AG09319 (cell line): ENCODE measurements at regions not wholly inside any gene's neighbourhood (a gene's known extent, or its start where the extent isn't known, plus 50 kb on each side); places are given as distances from the start of the nearest gene placed in this dataset.

Experiments used
- DNase-seq: peaks from one replicate; pipeline ENCODE4 v3.0.0-alpha.2; 2010; ENCODE audit warnings: low read depth; ENCODE audit errors: extremely low read depth
- TF ChIP-seq, protein P1 (sequence below): IDR thresholded peaks from 2 replicates; pipeline ENCODE4 v1.5.1; 2011; ENCODE audit warnings: low read depth, mild to moderate bottlenecking, inconsistent platforms, low read length, moderate library complexity

GRCh38 chr1:29785554-29785953 is 549.2 kb downstream of the PTPRU start:
- no peak for DNase-seq
- TF ChIP-seq, protein P1, sequence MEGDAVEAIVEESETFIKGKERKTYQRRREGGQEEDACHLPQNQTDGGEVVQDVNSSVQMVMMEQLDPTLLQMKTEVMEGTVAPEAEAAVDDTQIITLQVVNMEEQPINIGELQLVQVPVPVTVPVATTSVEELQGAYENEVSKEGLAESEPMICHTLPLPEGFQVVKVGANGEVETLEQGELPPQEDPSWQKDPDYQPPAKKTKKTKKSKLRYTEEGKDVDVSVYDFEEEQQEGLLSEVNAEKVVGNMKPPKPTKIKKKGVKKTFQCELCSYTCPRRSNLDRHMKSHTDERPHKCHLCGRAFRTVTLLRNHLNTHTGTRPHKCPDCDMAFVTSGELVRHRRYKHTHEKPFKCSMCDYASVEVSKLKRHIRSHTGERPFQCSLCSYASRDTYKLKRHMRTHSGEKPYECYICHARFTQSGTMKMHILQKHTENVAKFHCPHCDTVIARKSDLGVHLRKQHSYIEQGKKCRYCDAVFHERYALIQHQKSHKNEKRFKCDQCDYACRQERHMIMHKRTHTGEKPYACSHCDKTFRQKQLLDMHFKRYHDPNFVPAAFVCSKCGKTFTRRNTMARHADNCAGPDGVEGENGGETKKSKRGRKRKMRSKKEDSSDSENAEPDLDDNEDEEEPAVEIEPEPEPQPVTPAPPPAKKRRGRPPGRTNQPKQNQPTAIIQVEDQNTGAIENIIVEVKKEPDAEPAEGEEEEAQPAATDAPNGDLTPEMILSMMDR, result no peak

DNA sequence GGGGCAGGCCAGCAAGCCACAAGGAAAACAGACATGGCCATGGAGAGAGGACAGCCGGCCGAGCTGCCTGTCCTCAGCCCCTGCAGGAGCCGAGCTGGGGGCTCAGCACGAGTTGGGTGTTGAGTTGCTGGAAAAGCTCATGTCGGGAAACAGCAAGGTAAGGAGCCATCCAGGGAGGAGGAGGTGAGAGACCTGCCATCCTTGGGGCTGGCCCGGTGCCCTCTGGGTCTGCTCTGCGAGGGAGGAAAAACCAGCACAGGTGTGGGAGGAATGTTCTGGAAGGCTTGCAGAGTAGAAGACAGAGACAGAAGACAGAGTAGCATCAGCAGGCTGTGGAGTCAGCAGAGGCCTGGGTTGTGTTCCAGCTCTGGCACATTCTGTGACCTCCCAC is 548.8 kb downstream of the PTPRU start:
- TF ChIP-seq, protein P1, result no peak
- no peak for DNase-seq

DNA sequence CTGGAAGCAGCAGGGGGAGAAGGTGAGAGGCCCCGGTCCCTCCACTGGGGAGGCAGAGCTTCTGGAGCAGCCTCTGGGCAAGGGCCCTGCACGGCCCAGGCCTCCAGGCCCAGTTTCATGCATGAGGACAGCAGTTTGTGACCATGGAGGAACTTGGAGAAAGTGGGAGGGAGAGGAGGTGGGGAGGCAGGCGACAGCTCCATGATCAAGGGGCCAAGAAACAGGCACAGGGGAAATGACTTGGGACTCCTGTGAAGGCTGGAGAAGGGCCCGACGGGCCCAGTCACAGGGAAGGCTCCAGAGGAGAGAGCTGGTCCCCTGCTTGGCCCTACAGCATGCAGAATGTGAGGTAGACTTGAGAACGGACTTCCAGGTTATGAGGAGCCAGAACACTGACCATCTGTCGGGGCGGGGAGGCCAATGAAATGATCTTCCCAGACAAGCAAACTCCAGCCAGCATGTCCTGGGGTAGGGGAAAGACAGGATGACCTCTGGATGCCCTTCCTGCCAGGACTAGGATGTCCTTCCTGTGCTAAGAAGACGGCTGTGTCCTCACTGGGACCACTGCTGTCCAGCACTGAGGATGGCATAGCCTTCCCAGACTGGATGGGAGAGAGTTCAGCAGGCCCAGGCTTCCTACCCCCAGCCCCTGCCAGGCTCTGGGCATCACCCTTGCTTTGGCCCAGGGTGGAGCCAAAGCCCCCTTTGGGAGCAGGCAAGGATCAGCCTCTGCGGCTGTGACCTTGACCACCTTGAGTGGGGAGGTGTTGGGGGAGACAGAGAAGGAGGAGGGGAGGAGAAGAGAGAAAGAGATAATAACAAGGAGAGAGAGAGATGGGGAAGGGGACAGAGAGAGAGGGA is 548.2 kb downstream of the PTPRU start:
- no peak for DNase-seq
- TF ChIP-seq, protein P1, result no peak

GRCh38 chr1:29783508-29784275 is 547.4 kb downstream of the PTPRU start:
- TF ChIP-seq, protein P1, result no peak
- DNase-seq, result no peak

DNA sequence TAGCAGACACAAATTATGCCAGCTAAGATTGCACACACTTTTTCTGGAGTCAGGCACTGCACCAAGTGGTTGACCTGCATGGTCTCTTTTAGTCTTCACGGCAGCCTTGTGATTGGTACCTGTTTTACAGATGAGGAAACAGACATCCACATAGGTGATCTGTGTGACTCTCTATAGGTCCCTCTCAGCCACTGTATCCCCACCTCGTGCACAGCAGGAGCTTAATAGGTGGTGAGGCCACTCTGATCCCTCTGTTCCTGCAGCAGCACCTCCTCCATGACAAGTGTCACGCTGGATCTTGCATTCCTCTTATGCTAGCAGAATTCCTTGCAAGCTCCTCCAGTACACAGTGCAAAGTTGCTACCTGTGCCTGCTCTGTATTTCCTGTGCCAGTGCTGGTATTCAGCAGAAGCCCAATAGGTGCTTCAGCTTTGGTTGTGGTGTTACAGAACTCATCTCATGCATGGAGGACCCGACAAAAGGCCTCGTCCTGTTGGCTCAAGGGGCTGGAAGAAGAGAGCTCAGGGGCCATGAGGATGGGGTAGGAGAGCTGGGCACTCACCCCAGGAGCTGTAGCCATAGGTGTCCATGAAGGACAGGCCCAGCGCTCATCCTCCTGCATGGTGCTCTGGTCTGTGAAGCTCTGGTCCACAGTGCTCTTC is 546.7 kb downstream of the PTPRU start:
- TF ChIP-seq, protein P1, result no peak
- no peak for DNase-seq

DNA sequence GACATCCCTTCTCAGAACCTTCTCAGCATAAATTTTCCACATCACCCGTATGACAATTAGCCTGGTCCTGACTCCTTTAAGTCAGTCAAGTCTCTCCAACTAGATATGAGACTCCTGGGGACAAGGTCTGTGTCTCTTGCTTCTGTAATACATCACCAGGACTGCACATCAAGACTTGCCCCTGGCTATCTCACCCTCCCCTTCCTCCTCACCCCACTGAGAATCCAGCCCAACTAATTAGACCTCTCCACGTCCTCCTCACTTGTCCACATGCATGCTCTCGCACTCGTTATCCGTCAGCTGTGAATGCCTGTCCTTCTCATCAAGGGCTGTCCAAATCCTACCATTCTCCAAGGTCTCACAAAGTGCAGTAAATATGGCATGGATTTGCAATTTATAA is 542.8 kb downstream of the PTPRU start:
- DNase-seq, result no peak
- TF ChIP-seq, protein P1, result no peak
